ENCODE measurements at regions not wholly inside any gene's neighbourhood (a gene's known extent, or its start where the extent isn't known, plus 50 kb on each side); places are given as distances from the start of the nearest gene placed in this dataset.

DNA sequence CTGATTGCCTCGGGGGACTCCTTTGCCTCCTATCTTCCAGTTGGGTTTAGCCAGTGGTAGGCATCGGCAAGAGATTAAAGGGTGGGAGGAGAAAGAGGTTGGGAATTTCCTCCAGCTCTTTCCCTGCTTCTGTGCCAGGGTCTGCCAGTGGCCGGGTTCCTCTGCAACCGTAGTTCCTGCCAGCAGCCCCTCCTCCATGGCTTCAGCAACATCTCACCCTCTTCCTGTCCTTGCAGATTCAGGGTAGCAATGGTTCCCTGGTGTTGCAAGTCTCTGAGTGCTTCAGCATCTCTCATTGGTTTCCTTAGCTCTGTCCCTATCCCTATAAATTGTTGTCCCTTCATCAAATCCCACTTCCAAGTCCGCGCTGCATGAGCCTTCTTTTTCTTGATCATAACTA is 223.1 kb upstream of the JUN start:
- no peak for ATAC-seq
- Histone ChIP-seq H3K27me3 (ENCODE audit: control insufficient read depth in 2 of 2, insufficient read depth in 2 of 2, low read length in 2 of 2) (no peaks in the 10 kb centered on the region; a peak in 1 of 5 replicates), H3K4me3 (no peak overlapping the region), H3K36me3 (ENCODE audit: control insufficient read depth, insufficient read depth, low read length) (no peaks in the 10 kb centered on the region), H4K20me1 (replicated peaks; ENCODE audit: control insufficient read depth, insufficient read depth, low read length) (no peaks in the 10 kb centered on the region), H3K9me1 (ENCODE audit: control insufficient read depth, insufficient read depth, low read length) (no peaks in the 10 kb centered on the region), H3K4me2 (ENCODE audit: insufficient read depth, low read length) (no peak overlapping the region), H3K9me3 (replicated peaks; ENCODE audit: control insufficient read depth, insufficient read depth, low read depth, low read length) (no peaks in the 10 kb centered on the region), H3K9ac (ENCODE audit: insufficient read depth in 1 of 2, low read depth in 2 of 2, low read length in 2 of 2) (no peak overlapping the region), H3K79me2 (ENCODE audit: control insufficient read depth, insufficient read depth, low read length) (no peaks in the 10 kb centered on the region), H2AFZ (ENCODE audit: low read depth, low read length) (no peak overlapping the region), H3K4me1 (replicated peaks in 1 of 2; ENCODE audit: control insufficient read depth in 2 of 2, insufficient read depth in 2 of 2, low read length in 2 of 2) (peaks cover 6 to 9% of the 10 kb centered on the region in 2 experiments; a peak in 3 of 5 replicates), H3K27ac (ENCODE audit: extremely low read depth, low read depth, low read length) (no peak overlapping the region)
- intact Hi-C loops (cut with micrococcal nuclease) (loop anchor here (10.0 kb wide), 1 partner anchor 222 kb away; the partner anchor contains the start of gene JUN), in situ Hi-C loops (cut with MboI) (no loop called here)
- no TSS peak for BruUV-seq (replicated peaks)
- CTCF ChIA-PET (ENCODE audit: low intra/inter-chr PET ratio) = no interaction called here
- no peak for DNase-seq (ENCODE audit: extremely low read depth in 1 of 4, low spot score in 3 of 4)
- TF ChIP-seq ZNF778 (CRISPR knock-in tag; IDR thresholded peaks at IDR 0.05) (no peak), MTA1 (IDR thresholded peaks at IDR 0.05; ENCODE audit: borderline replicate concordance) (no peak), TEAD4 (IDR thresholded peaks at IDR 0.05; ENCODE audit: low read length) (no peak), TEAD4 (CRISPR knock-in tag; IDR thresholded peaks at IDR 0.05; ENCODE audit: borderline replicate concordance) (no peak), MAFF (IDR thresholded peaks at IDR 0.05; ENCODE audit: low read length) (no peak), ZC3H8 (IDR thresholded peaks at IDR 0.05) (no peak), ZNF717 (CRISPR knock-in tag; IDR thresholded peaks at IDR 0.05) (no peak), SMARCA5 (IDR thresholded peaks at IDR 0.05) (no peak), MITF (IDR thresholded peaks at IDR 0.05) (no peak), ZNF551 (CRISPR knock-in tag; IDR thresholded peaks at IDR 0.05) (no peak)
- TF ChIP-seq, protein P1, sequence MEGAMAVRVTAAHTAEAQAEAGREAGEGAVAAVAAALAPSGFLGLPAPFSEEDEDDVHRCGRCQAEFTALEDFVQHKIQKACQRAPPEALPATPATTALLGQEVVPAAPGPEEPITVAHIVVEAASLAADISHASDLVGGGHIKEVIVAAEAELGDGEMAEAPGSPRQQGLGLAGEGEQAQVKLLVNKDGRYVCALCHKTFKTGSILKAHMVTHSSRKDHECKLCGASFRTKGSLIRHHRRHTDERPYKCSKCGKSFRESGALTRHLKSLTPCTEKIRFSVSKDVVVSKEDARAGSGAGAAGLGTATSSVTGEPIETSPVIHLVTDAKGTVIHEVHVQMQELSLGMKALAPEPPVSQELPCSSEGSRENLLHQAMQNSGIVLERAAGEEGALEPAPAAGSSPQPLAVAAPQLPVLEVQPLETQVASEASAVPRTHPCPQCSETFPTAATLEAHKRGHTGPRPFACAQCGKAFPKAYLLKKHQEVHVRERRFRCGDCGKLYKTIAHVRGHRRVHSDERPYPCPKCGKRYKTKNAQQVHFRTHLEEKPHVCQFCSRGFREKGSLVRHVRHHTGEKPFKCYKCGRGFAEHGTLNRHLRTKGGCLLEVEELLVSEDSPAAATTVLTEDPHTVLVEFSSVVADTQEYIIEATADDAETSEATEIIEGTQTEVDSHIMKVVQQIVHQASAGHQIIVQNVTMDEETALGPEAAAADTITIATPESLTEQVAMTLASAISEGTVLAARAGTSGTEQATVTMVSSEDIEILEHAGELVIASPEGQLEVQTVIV (CRISPR knock-in tag; IDR thresholded peaks at IDR 0.05; ENCODE audit: borderline replicate concordance) = no peak
- TF ChIP-seq, protein P2, sequence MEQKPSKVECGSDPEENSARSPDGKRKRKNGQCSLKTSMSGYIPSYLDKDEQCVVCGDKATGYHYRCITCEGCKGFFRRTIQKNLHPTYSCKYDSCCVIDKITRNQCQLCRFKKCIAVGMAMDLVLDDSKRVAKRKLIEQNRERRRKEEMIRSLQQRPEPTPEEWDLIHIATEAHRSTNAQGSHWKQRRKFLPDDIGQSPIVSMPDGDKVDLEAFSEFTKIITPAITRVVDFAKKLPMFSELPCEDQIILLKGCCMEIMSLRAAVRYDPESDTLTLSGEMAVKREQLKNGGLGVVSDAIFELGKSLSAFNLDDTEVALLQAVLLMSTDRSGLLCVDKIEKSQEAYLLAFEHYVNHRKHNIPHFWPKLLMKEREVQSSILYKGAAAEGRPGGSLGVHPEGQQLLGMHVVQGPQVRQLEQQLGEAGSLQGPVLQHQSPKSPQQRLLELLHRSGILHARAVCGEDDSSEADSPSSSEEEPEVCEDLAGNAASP (IDR thresholded peaks at IDR 0.05) = no peak
- TF ChIP-seq, protein P3, sequence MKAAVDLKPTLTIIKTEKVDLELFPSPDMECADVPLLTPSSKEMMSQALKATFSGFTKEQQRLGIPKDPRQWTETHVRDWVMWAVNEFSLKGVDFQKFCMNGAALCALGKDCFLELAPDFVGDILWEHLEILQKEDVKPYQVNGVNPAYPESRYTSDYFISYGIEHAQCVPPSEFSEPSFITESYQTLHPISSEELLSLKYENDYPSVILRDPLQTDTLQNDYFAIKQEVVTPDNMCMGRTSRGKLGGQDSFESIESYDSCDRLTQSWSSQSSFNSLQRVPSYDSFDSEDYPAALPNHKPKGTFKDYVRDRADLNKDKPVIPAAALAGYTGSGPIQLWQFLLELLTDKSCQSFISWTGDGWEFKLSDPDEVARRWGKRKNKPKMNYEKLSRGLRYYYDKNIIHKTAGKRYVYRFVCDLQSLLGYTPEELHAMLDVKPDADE (conservative IDR thresholded peaks at IDR 0.05; ENCODE audit: control insufficient read depth, low read depth, low read length) = no peak
- FAIRE-seq = no peak
- 59% methylated on average over 6 of the region's 6 CpGs for WGBS (ENCODE audit: insufficient coverage, low coverage, missing lambda C conversion rate)
- POLR2A ChIA-PET = no interaction called here
